Right forelimb (tissue), 1 donor: ENCODE measurements at regions not wholly inside any gene's neighbourhood (a gene's known extent, or its start where the extent isn't known, plus 50 kb on each side); places are given as distances from the start of the nearest gene placed in this dataset.
"Not testable (repeated sequence)": the region's sequence is repeated elsewhere in the genome, so short reads cannot be mapped to it uniquely, and the experiment has no call there.

ENCODE experiments used
- DNase-seq: peaks from one replicate; pipeline ENCODE4 v3.0.0-alpha.2; 2018

- no peak for DNase-seq
Observed at GRCh38 chr2:117555965-117556364, 258.5 kb upstream of the DDX18 start.

GRCh38 chr2:117557626-117558025 is 256.9 kb upstream of the DDX18 start:
- no peak for DNase-seq

GRCh38 chr2:117562654-117563053 is 251.8 kb upstream of the DDX18 start:
- DNase-seq, result no peak

- DNase-seq, result no peak
Observed at GRCh38 chr2:117571590-117572349, 242.7 kb upstream of the DDX18 start.

GRCh38 chr2:117587310-117587709 is 227.2 kb upstream of the DDX18 start:
- no peak for DNase-seq

- DNase-seq, result no peak
Observed at GRCh38 chr2:117603060-117603459, 211.4 kb upstream of the DDX18 start.

GRCh38 chr2:117603567-117603966 is 210.9 kb upstream of the DDX18 start:
- no peak for DNase-seq

GRCh38 chr2:117607202-117607601 is 207.3 kb upstream of the DDX18 start:
- no peak for DNase-seq

GRCh38 chr2:117613101-117613500 is 201.4 kb upstream of the DDX18 start:
- DNase-seq, result no peak

GRCh38 chr2:117614296-117614695 is 200.2 kb upstream of the DDX18 start:
- no peak for DNase-seq

GRCh38 chr2:117614823-117615534 is 199.5 kb upstream of the DDX18 start:
- no peak for DNase-seq

GRCh38 chr2:117618607-117619006 is 195.9 kb upstream of the DDX18 start:
- DNase-seq, result no peak

- no peak for DNase-seq
Observed at GRCh38 chr2:117621326-117621725, 193.2 kb upstream of the DDX18 start.

GRCh38 chr2:117623175-117623574 is 191.3 kb upstream of the DDX18 start:
- DNase-seq, result not testable (repeated sequence)

GRCh38 chr2:117631152-117631945 is 183.1 kb upstream of the DDX18 start:
- DNase-seq, result no peak

- no peak for DNase-seq
Observed at GRCh38 chr2:117635481-117635880, 179.0 kb upstream of the DDX18 start.

GRCh38 chr2:117639401-117639800 is 175.1 kb upstream of the DDX18 start:
- no peak for DNase-seq

GRCh38 chr2:117644403-117644802 is 170.1 kb upstream of the DDX18 start:
- no peak for DNase-seq

- no peak for DNase-seq
Observed at GRCh38 chr2:117645458-117645857, 169.0 kb upstream of the DDX18 start.

GRCh38 chr2:117646099-117646498 is 168.4 kb upstream of the DDX18 start:
- no peak for DNase-seq

- DNase-seq, result no peak
Observed at GRCh38 chr2:117646872-117647271, 167.6 kb upstream of the DDX18 start.

GRCh38 chr2:117656546-117656945 is 157.9 kb upstream of the DDX18 start:
- DNase-seq, result no peak

GRCh38 chr2:117661619-117662018 is 152.9 kb upstream of the DDX18 start:
- DNase-seq, result no peak

- DNase-seq, result no peak
Observed at GRCh38 chr2:117674172-117674571, 140.3 kb upstream of the DDX18 start.
